SK-N-SH (cell line): ENCODE measurements at regions not wholly inside any gene's neighbourhood (a gene's known extent, or its start where the extent isn't known, plus 50 kb on each side); places are given as distances from the start of the nearest gene placed in this dataset.

ENCODE experiments used
- CTCF ChIP-seq: fragments of 200-600 bp; sonication (generic); IDR thresholded peaks from 2 replicates; pipeline ENCODE4 v1.6.1; 2017; ENCODE audit warnings: antibody characterized with exemption, mild to moderate bottlenecking, moderate library complexity
- POLR2AphosphoS5 ChIP-seq: IDR thresholded peaks from 2 replicates; pipeline ENCODE4 v1.6.1; 2012; ENCODE audit warnings: low read depth, low read length
- RAD21 ChIP-seq: IDR thresholded peaks from 2 replicates; pipeline ENCODE4 v1.6.1; 2012; ENCODE audit warnings: mild to moderate bottlenecking, low read length
- TEAD4 ChIP-seq: IDR thresholded peaks from 2 replicates; pipeline ENCODE4 v1.4.0; 2012; ENCODE audit warnings: mild to moderate bottlenecking, borderline replicate concordance; ENCODE audit not compliant: insufficient read depth
- USF1 ChIP-seq: IDR thresholded peaks from 2 replicates; pipeline ENCODE4 v1.4.0; 2012; ENCODE audit warnings: low read depth, borderline replicate concordance
- USF2 ChIP-seq: fragments of 150-350 bp; IDR thresholded peaks from 2 replicates; pipeline ENCODE4 v1.6.1; 2017; ENCODE audit warnings: antibody characterized with exemption, low read length, low read depth, borderline replicate concordance

- no peak for TF ChIP-seq CTCF
- TF ChIP-seq POLR2AphosphoS5, result no peak
- TF ChIP-seq RAD21, result no peak
- TF ChIP-seq USF1, result no peak
- TF ChIP-seq USF2, result no peak
- TF ChIP-seq TEAD4, result no peak
Observed at GRCh38 chr1:102420034-102420433, 423.3 kb upstream of the OLFM3 start.
